GM10266 (cell line): ENCODE measurements at regions not wholly inside any gene's neighbourhood (a gene's known extent, or its start where the extent isn't known, plus 50 kb on each side); places are given as distances from the start of the nearest gene placed in this dataset.
A peak's percentile ranks its signal among the peaks of the same experiment; 100 is the strongest.

ENCODE experiments used
- DNase-seq: peaks from one replicate; pipeline ENCODE4 v3.0.0; 2012; ENCODE audit errors: extremely low spot score
- CTCF ChIP-seq: IDR thresholded peaks from 2 replicates; pipeline ENCODE4 v1.5.1; 2012; ENCODE audit warnings: mild to moderate bottlenecking, low read depth; ENCODE audit not compliant: control insufficient read depth, insufficient read depth; ENCODE audit errors: missing control alignments

- TF ChIP-seq CTCF, result no peak
- no peak for DNase-seq
Observed at GRCh38 chr19:30699871-30700280, 327.7 kb downstream of the ZNF536 start.

GRCh38 chr19:30696514-30696913 lies 324.3 kb downstream of the ZNF536 start:
- DNase-seq, result no peak

DNA sequence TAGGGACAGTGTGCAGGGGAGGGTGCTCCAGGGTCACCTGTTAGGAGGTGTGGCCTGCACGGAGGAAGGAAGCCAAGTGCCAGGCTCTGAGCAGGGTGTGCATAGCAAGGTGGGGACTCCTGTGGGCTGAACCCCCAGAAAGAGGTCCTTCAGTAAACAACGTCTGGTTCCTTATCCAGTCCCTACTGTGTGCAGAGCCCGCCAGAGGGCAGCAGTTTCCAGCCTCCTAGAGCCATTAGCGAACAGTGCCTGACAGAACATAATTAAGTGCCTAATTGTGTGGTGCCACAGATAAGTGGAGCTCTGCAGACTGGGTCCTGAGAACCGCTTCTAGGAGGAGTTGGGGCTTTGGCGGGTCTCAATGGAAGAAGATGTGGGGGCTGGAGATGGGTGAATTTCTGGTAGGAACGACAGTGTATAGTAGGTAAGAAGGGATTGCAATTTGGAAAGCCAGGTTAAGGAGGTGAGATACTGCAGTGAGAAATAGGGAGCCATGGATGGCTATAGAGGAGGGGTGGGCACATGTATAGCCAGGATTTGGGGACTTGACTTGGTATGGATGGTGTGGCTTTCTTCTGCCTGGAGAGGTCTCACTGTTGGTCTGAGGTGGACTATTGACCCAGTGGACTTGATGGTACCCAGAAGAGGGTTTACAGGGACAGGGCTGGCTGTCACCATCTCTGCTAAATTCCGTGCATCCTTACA lies 323.1 kb downstream of the ZNF536 start:
- DNase-seq, result no peak
- TF ChIP-seq CTCF, result peak; percentile 25

More at GRCh38 chr19:30696514-30696913, 324.3 kb downstream of the ZNF536 start:
- TF ChIP-seq CTCF, result no peak

DNA sequence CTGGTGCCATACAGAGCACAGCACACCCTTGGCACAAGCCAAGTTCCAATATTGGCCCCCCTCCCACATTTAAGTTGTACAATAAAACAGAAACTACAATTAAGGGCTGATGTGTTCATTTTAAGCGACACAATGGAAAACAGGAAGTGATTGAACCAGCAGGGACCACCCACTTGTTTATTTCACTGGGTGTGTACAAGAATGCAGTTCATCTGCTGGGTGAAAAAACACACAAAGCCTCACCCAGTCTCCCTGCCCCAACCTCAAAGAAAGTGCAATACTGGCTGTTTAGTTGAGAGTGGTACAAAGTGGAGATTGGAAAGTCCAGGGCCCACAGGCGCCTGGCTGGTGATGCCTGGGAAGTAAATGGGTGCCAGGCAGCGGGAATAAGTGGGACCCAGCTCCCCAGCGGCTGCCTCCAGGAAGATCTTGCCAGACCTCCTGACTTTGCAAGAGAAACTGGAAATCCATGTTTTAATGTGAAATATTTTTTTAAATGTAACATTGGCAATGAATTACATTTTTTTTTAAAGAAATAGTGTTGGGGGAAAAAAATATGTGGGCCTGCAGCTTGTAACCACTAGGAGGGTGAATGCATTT lies 322.1 kb downstream of the ZNF536 start:
- no peak for DNase-seq
- no peak for TF ChIP-seq CTCF

- no peak for TF ChIP-seq CTCF
- DNase-seq, result no peak
Observed at GRCh38 chr19:30692879-30693503, 320.8 kb downstream of the ZNF536 start.

- DNase-seq, result no peak
- TF ChIP-seq CTCF, result no peak
Observed at GRCh38 chr19:30692181-30692811, 320.1 kb downstream of the ZNF536 start.
